WI38 (cell line): ENCODE measurements at regions not wholly inside any gene's neighbourhood (a gene's known extent, or its start where the extent isn't known, plus 50 kb on each side); places are given as distances from the start of the nearest gene placed in this dataset.

Experiments used
- H3K4me3 ChIP-seq: 2 replicates; pipeline ENCODE4 v1.5.1; 2011; ENCODE audit warnings: low read depth, mild to moderate bottlenecking, control low read depth, low read length
- CTCF ChIP-seq: IDR thresholded peaks from 2 replicates; pipeline ENCODE4 v1.5.1; 2012; ENCODE audit warnings: low read depth, mild to moderate bottlenecking, control low read depth, low read length

DNA sequence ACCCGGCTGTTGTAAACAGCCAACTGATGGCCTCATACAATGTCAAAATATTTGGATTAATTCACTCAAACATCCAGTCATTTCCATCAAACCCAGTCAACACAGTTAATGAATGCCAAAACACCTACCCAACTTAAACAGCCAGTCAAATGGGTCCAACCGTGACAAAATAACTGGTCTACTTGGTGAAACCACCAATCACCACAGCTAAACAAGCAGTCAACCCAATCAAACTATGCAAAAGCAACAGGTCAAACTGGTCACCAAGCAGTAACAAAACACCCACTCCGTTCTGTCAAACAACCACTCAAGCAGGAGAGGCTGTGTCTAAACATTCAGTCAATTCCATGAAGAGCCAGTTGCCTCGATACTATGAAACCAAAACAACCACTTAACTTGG is 119.2 kb downstream of the FOXD2 start:
- H3K4me3 ChIP-seq, result no peak overlapping the region
- no peak for TF ChIP-seq CTCF

DNA sequence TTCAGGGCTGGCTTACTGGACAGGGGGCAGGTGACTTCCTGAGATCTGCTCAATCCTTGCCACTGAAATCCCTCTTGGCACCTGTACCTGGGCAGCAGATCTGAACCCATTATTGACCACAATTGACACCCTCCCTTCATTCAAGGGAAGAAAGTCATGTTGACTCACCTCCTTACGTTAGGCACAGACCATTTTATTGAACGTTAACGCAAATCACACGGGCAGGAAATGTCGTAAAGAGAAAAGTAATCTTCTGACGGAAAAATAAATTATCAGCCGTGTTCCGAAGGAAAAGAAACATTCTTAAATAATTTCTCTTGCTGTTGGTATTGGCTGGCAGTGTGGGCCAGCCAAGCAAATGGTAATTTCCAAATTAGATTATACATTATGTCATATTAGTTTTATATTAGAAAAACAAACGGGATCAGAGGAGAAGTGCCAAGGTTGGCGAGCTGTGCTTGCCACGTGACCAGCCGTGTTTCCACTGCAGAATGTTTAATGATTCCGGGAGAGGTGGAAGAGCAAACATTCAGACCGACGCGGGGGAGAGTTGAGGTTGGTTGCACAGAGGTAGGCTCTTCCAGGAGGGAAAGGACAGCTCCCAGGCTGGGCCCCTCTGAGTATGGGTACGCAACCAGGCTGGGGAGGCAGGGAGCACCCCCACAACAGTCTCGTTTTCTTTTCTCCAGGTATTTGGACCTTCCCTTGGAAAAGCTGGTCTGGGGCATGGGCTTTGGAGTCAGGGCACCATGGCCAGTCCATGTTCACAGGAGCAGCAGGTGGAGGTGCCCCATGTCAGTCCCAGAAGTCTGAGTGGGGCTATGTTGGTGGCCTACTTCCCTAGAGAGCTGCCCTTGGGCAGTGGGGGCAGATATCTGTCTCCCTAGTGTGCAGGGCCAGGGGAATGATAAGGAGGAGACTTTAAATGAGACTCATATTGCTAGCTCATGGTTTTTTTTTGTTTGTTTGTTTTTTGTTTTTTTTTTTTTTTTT is 121.1 kb downstream of the FOXD2 start:
- no peak for TF ChIP-seq CTCF
- no peak overlapping the region for H3K4me3 ChIP-seq

DNA sequence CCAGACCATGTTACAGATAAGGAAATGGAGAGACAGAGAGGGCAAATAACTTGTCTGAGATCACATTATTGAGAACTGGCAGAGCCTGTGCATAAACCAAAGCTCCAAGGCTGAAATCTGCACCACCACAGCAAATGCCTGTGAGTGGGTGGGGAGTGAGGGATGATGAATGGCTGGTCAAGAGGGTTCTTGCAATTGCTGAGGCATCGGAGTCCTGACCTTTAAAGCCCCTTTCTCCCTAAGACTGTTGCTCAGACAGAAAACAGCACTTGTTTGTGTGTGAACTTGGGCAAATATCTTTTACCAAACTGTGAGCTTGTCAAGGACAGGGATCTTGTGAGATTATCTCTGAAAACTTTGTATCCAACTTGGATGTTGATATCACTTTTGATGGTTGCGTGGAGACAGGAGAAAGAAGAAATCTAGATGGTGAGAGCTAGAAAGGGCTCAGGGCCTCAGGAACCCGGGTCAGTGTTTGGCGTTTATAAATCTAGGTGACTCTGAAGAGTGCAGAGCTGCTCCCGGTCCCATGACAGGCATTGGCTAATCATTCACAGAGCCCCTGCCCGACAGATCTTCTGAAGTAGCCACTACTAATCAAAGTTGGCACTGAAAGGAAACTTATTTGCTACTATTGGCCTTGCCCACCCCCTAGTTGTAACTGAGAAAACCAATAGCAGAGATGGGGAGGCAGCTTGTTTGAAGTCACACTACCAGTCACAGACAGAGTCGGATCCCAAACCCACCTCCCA is 122.3 kb downstream of the FOXD2 start:
- TF ChIP-seq CTCF, result no peak
- H3K4me3 ChIP-seq, result no peak overlapping the region

GRCh38 chr1:47561523-47562007 is 123.7 kb downstream of the FOXD2 start:
- no peak overlapping the region for H3K4me3 ChIP-seq
- TF ChIP-seq CTCF, result no peak

- no peak for TF ChIP-seq CTCF
- no peak overlapping the region for H3K4me3 ChIP-seq
Measured at GRCh38 chr1:47562147-47562546, 124.3 kb downstream of the FOXD2 start.

DNA sequence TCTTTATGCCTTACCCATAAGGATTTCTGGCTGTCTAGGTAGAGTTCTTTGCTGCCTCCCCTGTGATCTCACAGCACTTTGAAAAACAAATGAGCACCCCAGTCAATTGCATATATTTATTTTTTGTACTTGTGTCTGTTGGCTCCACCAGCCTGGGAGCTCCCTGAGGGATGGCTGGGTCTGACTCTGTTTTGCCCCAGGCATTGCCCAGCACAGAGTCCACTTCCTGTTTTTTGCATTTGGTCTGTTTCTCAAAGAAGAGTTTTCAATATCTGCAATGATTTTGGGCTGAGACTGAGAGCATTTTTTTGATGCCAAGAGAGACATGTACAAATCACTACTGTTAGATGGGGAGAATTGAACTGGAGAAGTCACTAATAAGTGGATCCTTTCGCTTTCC is 125.0 kb downstream of the FOXD2 start:
- TF ChIP-seq CTCF, result no peak
- H3K4me3 ChIP-seq, result no peak overlapping the region

GRCh38 chr1:47563201-47563600 is 125.4 kb downstream of the FOXD2 start:
- no peak overlapping the region for H3K4me3 ChIP-seq
- no peak for TF ChIP-seq CTCF
